GM21367 (cell line): ENCODE measurements at regions not wholly inside any gene's neighbourhood (a gene's known extent, or its start where the extent isn't known, plus 50 kb on each side); places are given as distances from the start of the nearest gene placed in this dataset.
"Not testable (repeated sequence)": the region's sequence is repeated elsewhere in the genome, so short reads cannot be mapped to it uniquely, and the experiment has no call there.

Experiments
- ATAC-seq: cut with Tn5 transposase; IDR thresholded peaks from one replicate; pipeline ENCODE4 v1.9.1; 2021; ENCODE audit not compliant: unreplicated experiment

DNA sequence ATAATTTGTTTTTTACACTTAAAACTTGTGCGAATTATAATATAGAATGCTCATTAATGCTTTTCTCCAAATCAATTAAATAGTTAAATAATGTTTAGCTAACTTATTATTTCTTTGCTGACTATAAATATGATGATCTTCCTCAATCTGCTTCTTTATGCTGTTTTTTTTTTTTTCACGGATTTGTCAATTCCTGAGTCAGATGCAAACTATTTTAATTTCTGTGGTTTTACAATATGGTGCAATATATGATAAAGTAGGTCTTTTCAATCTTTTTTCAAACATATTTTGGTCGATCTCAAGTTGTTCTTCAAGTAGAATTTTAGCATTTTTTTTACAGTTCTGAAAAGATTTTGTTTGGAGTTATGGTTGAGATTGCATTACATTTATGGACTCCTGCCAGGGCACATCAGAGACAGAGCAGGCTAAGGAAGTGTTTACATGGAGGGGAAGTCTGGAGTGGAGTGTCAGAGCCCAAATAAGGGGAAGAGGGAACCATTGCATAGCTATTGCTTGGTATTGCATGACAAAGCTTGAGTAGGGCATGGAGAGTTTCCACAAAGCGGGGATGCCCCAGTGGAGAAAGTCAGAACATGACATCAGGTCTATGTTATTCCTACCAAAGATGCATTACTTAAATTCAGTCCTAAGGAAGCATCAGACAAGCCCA lies 204.4 kb downstream of the OTUD1 start:
- no peak for ATAC-seq

DNA sequence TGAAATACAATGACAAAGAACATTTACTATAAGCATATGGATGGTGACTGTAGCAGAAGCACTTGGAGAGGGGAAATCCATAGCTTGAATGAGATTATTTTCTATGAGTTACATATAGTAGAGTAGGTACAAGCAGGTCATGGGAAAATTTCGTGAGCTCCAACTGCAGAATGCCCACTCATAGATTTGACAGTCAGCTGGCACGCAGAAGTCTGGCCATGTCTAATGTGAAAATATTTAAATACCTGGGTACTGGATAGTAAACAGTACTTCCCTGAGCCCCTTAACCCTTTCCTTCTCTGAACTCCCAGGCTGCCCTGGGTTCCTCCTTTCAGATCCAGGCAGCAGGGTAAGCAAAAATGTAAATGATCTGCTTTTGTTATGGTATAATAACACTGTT lies 209.7 kb downstream of the OTUD1 start:
- no peak for ATAC-seq

DNA sequence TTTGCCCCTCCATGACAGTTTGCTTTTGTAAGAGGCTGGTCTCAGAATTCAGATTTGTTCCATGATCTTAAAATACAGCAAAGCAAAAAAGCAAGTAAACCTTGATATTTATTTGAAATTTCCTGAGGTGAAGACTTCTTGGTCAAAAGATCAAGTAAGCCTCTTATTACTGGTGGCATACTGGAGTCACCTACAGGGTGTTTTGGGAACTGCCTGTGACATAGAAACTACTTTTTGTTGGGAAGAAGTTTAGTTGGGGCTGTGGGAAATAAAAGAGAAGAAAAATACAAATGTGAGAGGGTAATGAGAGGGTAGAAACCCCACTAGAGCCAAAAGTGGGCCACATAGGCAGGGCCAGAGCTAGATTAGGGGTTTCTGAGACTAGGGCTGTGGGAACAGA lies 217.9 kb downstream of the OTUD1 start:
- no peak for ATAC-seq

DNA sequence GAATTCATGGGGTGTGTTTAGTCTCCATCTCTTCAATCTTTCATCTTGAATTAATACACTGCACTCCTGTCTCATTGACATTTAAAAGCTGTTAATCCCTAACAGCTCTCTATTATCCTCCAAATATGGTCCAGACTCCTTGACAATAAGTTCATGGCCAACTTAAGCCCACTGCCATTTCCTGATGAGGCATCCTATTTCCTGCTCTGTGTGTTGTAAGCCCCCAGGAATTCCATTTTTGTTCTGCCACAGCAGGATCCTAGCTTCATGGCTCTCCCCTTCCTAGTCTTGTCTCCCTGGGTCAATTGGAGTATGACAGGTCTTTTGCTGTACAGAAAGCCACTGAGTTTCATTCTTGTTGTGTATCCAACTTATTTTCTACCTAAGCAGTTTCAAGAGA lies 218.8 kb downstream of the OTUD1 start:
- no peak for ATAC-seq

DNA sequence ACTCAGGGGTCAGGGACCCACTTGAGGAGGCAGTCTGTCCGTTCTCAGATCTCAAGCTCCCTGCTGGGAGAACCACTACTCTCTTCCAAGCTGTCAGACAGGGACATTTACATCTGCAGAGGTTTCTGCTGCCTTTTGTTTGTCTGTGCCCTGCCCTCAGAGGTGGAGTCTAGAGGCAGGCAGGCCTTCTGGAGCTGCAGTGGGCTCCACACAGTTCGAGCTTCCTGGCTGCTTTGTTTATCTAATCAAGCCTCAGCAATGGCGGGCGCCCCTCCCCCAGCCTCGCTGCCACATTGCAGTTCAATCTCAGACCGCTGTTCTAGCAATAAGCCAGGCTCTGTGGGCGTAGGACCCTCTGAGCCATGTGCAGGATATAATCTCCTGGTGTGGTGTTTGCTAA lies 233.0 kb downstream of the OTUD1 start:
- ATAC-seq = not testable (repeated sequence)

DNA sequence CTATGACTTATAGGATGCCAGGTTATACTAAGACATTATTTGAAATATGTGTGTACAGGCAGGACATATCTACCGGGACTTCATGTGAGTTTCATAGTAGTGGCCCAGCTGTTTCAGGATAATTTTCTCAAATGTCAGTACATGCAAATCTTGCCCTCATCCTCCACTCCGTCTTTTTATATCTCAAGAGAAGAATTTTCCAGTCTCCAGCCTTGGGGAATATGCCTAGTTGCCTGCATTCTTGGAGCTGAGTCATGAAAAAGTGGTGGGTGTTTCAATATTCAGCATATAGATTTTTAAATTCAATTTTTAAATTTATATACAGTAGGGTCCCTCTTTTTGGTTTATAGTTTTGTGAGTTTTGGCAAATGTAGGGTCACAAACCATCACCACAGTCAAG lies 236.7 kb downstream of the OTUD1 start:
- no peak for ATAC-seq

DNA sequence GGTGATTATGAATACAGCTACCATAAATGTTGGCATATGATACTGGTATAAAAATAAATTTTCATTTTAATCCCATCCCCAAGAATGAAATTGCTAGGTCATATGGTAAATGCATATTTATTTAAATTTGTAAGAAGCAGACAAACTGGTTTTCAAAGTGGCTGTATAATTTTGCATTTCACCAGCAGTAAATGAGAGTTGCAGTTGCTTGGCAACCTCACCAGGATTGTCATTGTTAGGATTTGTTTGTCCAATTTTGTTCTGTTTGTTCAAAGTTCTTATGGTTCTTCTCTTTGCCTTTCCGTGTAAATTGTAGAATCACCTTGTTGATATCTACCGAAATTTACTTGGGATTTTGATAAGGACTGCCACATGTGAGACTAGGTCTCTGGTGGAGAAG lies 237.4 kb downstream of the OTUD1 start:
- no peak for ATAC-seq

DNA sequence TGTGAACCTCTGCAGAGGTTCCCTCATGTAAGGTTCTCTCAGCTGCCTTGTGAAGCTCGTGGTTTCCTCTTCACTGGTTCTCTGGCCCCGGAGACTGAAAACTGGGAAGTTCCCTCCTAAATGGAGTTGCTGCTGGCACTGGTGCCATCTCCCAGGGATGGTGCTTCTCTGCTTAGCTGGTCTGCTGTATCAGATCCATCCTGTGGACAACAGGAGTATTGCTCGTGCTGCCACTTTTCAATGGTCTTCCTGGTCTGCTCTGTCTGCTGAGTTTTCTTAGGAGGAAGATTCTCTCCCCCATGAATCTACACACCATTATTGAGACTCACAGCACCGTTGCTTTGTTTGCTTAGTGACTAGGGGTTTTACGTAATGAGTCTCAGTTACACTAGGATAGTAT lies 247.8 kb downstream of the OTUD1 start:
- no peak for ATAC-seq

DNA sequence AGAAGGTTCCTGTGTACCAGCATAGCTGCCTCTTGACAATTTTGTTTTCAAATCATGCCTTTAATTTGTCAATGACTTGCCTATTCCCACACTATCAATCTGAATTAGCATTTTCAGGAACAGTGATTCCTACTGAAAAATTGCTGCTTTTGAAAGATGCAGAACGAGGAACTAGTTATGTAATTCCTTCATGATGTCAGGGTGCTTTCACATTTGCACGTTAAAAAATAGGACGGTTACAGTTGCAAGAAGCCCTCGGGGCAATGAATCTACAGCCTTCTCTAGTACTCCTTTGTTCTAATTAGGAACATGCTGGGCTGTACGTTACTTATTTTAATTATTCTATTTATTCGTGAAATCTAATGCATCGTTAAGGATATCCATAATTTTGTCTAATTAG lies 253.9 kb downstream of the OTUD1 start:
- ATAC-seq = no peak

DNA sequence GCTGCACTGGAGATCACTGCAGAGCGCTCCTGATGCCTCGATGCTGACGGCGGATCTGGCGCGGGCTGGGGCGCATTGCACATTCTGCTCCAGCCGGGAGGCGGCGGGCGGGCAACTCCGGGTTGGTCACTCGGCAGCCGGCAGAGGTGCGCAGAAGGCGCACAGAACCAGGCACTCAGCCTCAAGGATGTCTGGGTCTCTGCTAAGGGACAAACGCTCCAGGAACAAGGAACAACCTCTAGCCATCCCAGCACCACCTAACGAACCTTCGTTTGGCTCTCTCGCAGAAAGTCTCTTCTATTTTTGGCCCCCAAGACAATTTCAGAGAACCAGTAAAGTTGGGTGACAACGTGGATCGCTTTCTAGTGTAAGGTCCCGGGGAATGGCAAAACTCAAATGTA lies 254.6 kb downstream of the OTUD1 start:
- no peak for ATAC-seq

DNA sequence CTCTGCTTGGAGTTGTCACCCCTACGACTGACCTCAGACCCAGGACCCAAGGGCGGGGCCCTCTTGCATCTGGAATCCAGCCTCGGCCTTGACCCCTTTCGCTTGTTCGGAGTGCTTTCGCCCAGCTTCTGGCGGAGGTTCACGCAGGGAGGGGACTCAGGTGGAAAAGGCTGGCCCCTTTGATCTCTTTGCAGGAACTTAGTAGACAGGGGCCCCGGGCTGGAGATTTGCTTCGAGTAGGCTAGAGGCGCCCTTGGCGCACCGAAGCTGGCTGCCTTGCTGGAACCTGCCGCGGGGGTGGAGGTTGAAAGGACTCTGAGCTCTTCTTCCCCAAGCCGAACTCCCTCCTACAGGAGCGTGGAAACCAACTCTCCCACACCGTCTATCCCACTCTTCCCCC lies 255.1 kb downstream of the OTUD1 start:
- ATAC-seq = no peak

DNA sequence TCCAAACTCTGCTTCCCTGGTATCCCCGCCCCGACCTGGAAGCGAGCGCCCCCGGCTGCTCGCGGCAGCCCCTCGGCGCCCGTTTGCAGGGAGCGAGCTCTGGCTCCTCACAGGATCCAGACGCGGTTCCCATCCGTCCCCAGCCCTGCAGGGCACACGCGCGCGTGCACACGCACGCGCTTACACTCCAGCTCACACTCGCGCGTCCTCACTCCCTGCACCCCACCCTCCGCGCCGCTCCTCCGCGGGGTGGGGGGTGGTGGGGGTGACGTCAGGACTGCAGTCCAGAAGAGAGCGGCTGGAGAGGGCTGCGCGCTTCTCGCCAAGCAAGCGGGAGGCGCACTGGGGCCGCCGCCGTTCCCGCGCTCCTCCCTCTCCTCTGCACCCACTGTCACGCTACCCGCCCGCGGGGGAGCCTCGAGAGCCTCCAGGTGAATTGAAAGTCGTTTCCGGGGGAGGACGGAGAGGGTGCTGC lies 255.6 kb downstream of the OTUD1 start:
- ATAC-seq = no peak

DNA sequence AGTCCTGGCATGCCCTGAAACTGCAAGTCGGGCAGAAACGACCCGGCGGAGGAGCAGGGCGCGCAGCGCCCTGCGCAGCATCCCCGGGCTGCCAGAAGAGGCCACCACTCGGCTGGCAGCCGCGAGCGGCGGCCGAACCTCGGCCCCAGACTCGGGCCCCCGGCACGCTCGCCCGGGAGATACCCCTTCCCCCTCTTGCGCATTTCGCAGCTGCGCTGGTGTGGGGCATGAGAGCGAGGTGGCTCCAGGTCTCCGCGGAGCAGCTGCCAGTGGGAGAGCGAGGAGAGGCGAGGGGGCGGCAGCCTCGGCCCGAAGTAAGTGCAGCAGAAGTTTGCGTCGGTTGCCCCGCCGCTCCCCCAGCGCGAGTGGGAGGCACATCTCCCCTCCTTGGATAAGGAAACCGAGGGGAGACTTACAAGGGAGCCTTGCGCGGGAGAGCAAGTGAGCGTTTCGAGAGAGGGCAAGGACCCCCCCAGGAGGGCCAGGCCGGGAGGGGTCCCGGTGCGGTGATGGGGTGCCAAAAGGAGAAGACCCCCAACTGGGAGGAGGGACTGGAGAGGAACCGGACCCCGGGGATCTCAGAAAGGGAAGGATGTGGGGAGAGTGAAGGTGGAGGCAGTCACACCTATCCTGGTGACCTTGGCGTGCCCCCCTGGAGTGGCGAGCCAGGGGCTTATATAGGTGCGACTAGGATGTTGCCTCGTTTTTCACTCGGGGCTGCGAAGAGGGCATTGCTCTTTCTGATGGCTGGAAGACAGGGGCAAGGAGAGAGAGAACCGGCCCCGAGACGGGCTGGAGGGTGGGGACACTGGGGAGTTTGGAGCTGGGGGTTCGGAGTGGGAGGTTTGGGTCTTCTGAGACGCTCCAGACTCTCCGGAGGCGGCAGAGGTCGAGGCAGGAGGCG lies 256.3 kb downstream of the OTUD1 start:
- no peak for ATAC-seq

DNA sequence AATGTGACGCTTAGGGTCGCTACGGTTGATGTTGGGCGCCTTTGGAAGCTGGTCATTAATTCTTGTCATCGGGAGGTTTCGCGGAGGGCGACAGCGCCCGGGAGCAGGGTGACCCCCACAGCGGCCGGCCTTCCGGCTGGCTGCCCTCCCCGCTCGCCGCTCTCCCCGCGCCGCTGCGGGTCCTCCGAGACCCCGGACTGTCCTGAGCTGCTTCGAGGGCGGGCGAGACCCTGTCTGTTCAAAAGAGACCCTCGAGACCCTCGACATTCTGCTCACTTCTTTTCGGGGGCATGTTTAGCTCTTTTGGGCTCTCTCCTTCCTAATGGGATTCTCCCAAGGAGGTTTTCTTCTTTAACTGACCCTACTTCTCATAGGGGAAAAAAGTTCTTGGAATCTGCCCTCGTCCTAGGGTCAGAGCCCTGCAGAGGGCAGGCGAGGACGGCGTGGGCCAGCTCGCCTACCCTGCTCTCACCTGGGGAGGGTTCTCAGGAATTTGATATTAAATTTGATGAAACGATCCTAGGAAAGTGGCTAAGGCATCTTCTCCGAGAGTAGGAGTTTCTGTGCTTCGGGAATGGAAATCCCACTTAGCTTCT lies 257.0 kb downstream of the OTUD1 start:
- ATAC-seq = no peak

DNA sequence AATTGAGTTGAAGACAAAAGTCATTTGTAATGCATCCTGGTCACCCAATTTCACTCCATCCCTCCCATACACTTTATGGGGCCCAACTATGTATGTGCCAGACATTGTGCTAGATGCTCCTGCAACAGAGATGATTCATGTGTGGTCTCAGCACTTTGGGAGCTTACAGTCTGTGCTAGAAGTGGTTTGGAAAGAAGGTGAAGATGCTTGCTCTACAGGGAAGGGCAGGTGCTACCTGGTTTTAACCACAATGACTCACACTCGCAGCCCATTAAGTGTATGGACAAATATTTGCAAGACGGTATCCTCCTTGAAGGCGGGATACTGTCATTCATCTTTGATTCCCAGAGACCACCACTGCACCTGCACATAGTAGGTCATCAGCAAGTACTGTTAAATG lies 257.6 kb downstream of the OTUD1 start:
- no peak for ATAC-seq

DNA sequence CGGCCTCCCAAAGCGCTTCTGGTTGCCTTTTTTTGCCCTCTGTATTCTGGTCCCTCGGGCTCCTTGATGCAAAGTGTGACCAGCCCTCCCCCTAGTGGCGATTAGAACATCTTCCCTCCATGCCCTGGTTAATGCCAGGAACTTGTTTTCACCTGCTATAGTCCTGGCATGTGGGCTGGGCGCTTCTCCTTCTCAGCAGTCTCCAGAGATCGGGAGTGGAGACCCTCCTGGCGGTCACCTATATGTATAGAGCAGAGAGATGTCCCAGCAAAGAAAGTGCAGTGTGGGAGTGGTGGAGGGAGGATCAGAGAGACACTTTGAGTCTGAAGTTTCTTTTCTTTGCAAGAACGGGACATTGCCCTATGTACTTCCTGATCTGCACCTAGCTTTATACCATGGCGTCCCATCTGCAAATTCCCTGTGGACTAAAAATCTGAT lies 264.1 kb downstream of the OTUD1 start:
- peak; percentile 97 for ATAC-seq

DNA sequence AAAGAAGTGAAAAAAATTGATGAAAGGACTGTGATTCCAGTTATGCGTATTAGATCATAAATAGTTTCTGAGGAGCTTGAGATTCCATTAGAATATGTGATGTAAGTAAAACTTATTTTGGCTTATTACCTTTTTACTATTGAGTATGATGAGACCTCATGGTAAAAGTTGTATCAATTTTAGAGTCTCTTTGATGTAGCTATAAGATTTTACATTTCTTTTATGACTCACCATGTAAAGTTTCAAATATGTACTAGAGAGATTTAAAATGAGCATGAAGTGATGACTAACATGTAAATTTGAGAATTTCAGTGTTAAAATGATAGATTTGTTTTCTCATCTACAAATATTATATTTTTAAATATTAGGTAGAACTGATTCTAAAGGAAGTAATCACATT lies 276.5 kb downstream of the OTUD1 start:
- no peak for ATAC-seq

DNA sequence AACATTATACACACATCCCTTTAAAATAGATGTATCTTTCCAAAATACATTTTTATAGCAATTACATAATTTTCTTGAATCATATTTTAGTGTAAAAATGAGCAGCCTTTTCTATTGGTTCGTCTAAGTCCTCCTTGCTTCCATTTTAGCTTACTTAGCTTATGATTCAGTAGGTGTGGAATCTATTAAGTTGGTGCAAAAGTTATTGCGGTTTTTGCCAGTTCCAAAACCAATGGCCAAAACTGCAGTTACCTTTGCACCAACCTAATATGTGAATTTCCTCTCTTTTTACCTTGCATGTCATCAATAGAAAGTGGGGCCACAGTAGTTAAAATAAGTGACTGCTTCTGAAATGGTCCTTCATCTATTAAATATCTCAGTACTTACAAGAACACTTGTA lies 279.0 kb downstream of the OTUD1 start:
- ATAC-seq = no peak

DNA sequence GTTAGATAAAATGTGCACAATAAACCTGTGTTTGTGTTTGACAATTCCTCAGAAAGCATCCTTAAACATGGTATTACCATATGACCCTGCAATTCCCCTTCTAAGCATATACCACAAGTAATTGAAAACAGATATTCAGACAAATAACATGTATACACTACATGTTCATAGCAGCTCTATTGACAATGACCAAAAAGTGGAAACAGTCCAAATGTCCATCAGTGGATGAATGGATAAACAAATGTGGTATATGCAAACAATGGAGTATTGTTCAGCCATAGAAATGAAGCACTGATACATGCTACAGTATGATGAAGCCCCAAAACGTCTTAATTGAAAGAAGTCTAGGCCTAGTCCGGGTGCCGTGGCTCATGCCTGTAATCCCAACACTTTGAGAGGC lies 280.1 kb downstream of the OTUD1 start:
- ATAC-seq = no peak

DNA sequence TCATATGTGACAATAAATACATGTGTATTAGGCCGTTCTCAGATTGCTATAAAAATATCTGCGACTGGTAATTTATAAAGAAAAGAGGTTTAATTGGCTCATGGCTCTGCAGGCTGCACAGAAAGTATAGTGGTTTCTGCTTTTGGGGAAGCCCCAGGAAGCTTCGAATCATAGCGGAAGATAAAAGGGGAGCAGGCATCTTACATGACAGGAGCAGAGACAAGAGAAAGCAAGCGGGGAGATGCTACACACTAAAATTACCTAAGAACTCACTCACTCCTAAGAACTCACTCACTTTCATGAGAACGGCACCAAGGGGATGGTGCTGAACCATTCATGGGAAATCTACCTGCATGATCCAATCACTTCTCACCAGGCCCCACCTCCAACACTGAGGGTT lies 284.9 kb downstream of the OTUD1 start:
- no peak for ATAC-seq

DNA sequence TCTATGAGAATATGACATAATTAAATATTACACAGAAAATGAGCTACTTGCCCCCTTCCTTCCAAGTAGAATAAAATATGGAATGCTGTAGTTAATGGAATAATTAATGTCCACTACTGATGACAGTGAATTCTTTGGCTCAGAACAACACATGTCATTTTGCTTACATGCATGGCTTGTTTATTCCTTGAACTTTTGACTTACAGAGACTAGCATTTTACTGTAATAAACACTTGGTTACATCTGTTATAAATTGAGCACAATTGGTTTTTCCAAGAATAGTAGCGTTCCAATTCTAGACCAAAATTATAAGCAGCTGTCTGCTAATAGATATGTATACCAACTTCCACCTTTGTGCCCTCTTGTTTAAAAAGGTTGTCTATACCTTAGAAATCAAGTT lies 286.7 kb downstream of the OTUD1 start:
- ATAC-seq = no peak

DNA sequence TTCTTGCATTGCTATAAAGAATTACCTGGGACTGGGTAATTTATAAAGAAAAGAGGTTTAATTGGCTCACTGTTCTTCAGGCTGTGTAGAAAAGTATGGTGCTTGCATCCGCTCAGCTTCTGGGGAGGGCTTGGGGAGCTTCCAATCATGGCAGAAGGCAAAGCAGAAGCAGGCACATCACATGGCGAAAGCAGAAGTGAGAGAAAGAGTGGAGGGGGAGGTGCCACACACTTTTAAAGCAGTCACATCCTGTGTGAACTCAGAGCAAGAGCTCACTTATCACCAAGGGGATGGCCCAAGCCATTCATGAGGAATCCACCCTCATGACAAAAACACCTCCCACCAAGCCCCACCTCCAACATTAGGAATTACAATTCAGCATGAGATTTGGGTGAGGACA lies 303.5 kb downstream of the OTUD1 start:
- peak; percentile 99 for ATAC-seq
